ENCODE measurements at regions not wholly inside any gene's neighbourhood (a gene's known extent, or its start where the extent isn't known, plus 50 kb on each side); places are given as distances from the start of the nearest gene placed in this dataset.

DNA sequence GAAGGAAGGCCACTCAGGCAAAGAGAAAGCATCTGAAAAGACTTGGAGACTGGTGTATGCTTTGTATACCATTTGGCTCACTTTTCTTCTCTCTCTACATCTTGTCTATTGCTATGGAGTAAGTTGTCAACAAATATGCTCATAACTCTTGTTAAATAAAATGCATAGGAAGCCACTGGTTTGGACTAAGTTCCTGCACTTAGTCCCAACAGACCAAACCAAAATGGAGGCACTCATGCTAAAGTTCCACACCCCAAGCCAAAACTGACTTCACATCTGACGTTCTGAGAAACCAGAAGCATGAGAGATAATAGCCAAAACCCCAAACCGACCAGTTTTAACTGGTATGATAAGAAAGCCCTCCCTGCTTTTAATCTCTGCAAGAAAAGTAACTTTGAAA lies 135.3 kb upstream of the LYPLAL1 start (continued):
- TF ChIP-seq, protein P1, sequence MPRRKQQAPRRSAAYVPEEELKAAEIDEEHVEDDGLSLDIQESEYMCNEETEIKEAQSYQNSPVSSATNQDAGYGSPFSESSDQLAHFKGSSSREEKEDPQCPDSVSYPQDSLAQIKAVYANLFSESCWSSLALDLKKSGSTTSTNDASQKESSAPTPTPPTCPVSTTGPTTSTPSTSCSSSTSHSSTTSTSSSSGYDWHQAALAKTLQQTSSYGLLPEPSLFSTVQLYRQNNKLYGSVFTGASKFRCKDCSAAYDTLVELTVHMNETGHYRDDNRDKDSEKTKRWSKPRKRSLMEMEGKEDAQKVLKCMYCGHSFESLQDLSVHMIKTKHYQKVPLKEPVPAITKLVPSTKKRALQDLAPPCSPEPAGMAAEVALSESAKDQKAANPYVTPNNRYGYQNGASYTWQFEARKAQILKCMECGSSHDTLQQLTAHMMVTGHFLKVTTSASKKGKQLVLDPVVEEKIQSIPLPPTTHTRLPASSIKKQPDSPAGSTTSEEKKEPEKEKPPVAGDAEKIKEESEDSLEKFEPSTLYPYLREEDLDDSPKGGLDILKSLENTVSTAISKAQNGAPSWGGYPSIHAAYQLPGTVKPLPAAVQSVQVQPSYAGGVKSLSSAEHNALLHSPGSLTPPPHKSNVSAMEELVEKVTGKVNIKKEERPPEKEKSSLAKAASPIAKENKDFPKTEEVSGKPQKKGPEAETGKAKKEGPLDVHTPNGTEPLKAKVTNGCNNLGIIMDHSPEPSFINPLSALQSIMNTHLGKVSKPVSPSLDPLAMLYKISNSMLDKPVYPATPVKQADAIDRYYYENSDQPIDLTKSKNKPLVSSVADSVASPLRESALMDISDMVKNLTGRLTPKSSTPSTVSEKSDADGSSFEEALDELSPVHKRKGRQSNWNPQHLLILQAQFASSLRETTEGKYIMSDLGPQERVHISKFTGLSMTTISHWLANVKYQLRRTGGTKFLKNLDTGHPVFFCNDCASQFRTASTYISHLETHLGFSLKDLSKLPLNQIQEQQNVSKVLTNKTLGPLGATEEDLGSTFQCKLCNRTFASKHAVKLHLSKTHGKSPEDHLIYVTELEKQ (CRISPR knock-in tag; IDR thresholded peaks at IDR 0.05) = no peak
- 0 out of 2 replicates have a peak, but pooled peaks have one; percentile 27 for TF ChIP-seq ZNF23 (CRISPR knock-in tag; IDR thresholded peaks at IDR 0.05)
- TF ChIP-seq SRSF1 (IDR thresholded peaks at IDR 0.05; ENCODE audit: low read depth, low read length) = no peak
- TF ChIP-seq, protein P2, sequence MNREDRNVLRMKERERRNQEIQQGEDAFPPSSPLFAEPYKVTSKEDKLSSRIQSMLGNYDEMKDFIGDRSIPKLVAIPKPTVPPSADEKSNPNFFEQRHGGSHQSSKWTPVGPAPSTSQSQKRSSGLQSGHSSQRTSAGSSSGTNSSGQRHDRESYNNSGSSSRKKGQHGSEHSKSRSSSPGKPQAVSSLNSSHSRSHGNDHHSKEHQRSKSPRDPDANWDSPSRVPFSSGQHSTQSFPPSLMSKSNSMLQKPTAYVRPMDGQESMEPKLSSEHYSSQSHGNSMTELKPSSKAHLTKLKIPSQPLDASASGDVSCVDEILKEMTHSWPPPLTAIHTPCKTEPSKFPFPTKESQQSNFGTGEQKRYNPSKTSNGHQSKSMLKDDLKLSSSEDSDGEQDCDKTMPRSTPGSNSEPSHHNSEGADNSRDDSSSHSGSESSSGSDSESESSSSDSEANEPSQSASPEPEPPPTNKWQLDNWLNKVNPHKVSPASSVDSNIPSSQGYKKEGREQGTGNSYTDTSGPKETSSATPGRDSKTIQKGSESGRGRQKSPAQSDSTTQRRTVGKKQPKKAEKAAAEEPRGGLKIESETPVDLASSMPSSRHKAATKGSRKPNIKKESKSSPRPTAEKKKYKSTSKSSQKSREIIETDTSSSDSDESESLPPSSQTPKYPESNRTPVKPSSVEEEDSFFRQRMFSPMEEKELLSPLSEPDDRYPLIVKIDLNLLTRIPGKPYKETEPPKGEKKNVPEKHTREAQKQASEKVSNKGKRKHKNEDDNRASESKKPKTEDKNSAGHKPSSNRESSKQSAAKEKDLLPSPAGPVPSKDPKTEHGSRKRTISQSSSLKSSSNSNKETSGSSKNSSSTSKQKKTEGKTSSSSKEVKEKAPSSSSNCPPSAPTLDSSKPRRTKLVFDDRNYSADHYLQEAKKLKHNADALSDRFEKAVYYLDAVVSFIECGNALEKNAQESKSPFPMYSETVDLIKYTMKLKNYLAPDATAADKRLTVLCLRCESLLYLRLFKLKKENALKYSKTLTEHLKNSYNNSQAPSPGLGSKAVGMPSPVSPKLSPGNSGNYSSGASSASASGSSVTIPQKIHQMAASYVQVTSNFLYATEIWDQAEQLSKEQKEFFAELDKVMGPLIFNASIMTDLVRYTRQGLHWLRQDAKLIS (CRISPR knock-in tag; IDR thresholded peaks at IDR 0.05) = no peak
- TF ChIP-seq ZNF696 (CRISPR knock-in tag; conservative IDR thresholded peaks at IDR 0.05) = no peak
- TF ChIP-seq MAZ (CRISPR knock-in tag; conservative IDR thresholded peaks at IDR 0.05 in 1 of 2, IDR thresholded peaks at IDR 0.05 in 1 of 2) = peak in 1 of 2 experiments; percentile 53; a peak in 1 of 4 replicates
- no peak for TF ChIP-seq ZNF436 (CRISPR knock-in tag; IDR thresholded peaks at IDR 0.05)
- TF ChIP-seq, protein P3, sequence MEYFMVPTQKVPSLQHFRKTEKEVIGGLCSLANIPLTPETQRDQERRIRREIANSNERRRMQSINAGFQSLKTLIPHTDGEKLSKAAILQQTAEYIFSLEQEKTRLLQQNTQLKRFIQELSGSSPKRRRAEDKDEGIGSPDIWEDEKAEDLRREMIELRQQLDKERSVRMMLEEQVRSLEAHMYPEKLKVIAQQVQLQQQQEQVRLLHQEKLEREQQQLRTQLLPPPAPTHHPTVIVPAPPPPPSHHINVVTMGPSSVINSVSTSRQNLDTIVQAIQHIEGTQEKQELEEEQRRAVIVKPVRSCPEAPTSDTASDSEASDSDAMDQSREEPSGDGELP (CRISPR knock-in tag; IDR thresholded peaks at IDR 0.05; ENCODE audit: borderline replicate concordance) = no peak
- TF ChIP-seq DMBX1 (CRISPR knock-in tag; IDR thresholded peaks at IDR 0.05; ENCODE audit: borderline replicate concordance) = peak; percentile 89
- TF ChIP-seq HEY1 (CRISPR knock-in tag; IDR thresholded peaks at IDR 0.05; ENCODE audit: borderline replicate concordance) = no peak
- no peak for TF ChIP-seq NBN (IDR thresholded peaks at IDR 0.05; ENCODE audit: low read depth)
- TF ChIP-seq GTF2F1 (IDR thresholded peaks at IDR 0.05; ENCODE audit: low read depth, low read length) = no peak
- no peak for TF ChIP-seq MCM5 (IDR thresholded peaks at IDR 0.05; ENCODE audit: low read depth)
- TF ChIP-seq ZBTB17 (CRISPR knock-in tag; IDR thresholded peaks at IDR 0.05) = peak; percentile 77; the same call in 1 of the 2 replicates
- TF ChIP-seq NFXL1 (CRISPR knock-in tag; IDR thresholded peaks at IDR 0.05) = 0 out of 2 replicates have a peak, but pooled peaks have one; percentile 41
